ENCODE measurements at regions not wholly inside any gene's neighbourhood (a gene's known extent, or its start where the extent isn't known, plus 50 kb on each side); places are given as distances from the start of the nearest gene placed in this dataset.

DNA sequence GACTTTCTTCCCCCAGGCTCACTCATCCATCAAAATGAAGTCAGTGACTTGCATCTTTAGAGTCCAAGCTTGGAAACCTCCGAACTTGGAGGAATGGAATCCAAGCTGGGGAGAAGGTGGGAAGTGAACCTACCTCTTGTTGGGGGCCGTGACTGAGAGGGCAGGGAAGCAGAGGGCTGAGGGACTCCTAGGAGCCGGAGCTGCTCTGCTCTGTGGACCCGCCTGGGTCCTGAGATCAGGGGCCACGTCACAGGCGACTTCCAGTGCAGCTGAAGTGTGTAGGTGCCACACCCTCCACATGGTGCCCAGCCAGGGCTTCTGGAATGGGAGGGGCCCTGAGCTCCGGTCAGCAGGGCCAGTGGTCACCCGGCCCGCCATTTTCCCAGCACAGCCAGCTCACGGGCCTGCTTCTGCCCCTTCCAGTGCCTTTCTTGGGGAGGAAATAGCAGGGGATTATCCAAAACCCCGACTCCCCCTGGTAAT, 63.4 kb upstream of the OTOS start:
- H3K36me3 ChIP-seq (replicated peaks in 1 of 2; ENCODE audit: control insufficient read depth in 1 of 2, insufficient read depth in 2 of 2, low read length in 1 of 2) = no peaks in the 10 kb centered on the region
- no peak for DNase-seq
- WGBS (ENCODE audit: low lambda C conversion rate) = 35% methylated on average over 5 of the region's 11 CpGs
- no peak overlapping the region for H3K27ac ChIP-seq (ENCODE audit: low read depth in 2 of 2, low read length in 1 of 2)
- CTCF ChIA-PET = interaction anchor here (1.2 to 1.4 kb wide), 2 partner anchors 10 to 17 kb away, joined by 3 read pairs; no protein-coding TSS in a partner anchor
- H3K4me2 ChIP-seq = no peak overlapping the region
- H3K79me2 ChIP-seq (ENCODE audit: insufficient read depth) = no peaks in the 10 kb centered on the region
- H3K9ac ChIP-seq = no peak overlapping the region
- H3K9me2 ChIP-seq = no peaks in the 10 kb centered on the region
- H3F3A ChIP-seq (replicated peaks; ENCODE audit: insufficient read depth) = no peaks in the 10 kb centered on the region
- no peak overlapping the region for H2AFZ ChIP-seq (ENCODE audit: low read depth)
- POLR2A ChIA-PET = no interaction called here
- H4K20me1 ChIP-seq (ENCODE audit: insufficient read depth) = no peaks in the 10 kb centered on the region
- TF ChIP-seq TCF12 (IDR thresholded peaks at IDR 0.05) = no peak
- TF ChIP-seq MEF2A (IDR thresholded peaks at IDR 0.05; ENCODE audit: borderline replicate concordance, low read depth) = no peak
- no peak for TF ChIP-seq NFIC (IDR thresholded peaks at IDR 0.05; ENCODE audit: borderline replicate concordance)
- no peak for TF ChIP-seq GABPA (IDR thresholded peaks at IDR 0.05; ENCODE audit: low read depth)
- TF ChIP-seq, protein P1, sequence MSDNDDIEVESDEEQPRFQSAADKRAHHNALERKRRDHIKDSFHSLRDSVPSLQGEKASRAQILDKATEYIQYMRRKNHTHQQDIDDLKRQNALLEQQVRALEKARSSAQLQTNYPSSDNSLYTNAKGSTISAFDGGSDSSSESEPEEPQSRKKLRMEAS (IDR thresholded peaks at IDR 0.05; ENCODE audit: low read depth) = no peak
- TF ChIP-seq RCOR1 (IDR thresholded peaks at IDR 0.05; ENCODE audit: low read length) = no peak
- no peak for TF ChIP-seq YY1 (IDR thresholded peaks at IDR 0.05; ENCODE audit: low read depth)
- no peak for TF ChIP-seq FOSL2 (IDR thresholded peaks at IDR 0.05; ENCODE audit: borderline replicate concordance, low read depth)
- no peak for TF ChIP-seq JUND (IDR thresholded peaks at IDR 0.05)
- no peak overlapping the region for H3K4me3 ChIP-seq (ENCODE audit: low read depth in 2 of 2, low read length in 1 of 2)
- H3K9me3 ChIP-seq = no peaks in the 10 kb centered on the region
- H3K27me3 ChIP-seq (ENCODE audit: insufficient read depth) = no peaks in the 10 kb centered on the region
- no peaks in the 10 kb centered on the region; a peak in 1 of 4 replicates for H3K4me1 ChIP-seq (ENCODE audit: control insufficient read depth in 1 of 2, insufficient read depth in 2 of 2, low read depth in 1 of 2, low read length in 1 of 2)

DNA sequence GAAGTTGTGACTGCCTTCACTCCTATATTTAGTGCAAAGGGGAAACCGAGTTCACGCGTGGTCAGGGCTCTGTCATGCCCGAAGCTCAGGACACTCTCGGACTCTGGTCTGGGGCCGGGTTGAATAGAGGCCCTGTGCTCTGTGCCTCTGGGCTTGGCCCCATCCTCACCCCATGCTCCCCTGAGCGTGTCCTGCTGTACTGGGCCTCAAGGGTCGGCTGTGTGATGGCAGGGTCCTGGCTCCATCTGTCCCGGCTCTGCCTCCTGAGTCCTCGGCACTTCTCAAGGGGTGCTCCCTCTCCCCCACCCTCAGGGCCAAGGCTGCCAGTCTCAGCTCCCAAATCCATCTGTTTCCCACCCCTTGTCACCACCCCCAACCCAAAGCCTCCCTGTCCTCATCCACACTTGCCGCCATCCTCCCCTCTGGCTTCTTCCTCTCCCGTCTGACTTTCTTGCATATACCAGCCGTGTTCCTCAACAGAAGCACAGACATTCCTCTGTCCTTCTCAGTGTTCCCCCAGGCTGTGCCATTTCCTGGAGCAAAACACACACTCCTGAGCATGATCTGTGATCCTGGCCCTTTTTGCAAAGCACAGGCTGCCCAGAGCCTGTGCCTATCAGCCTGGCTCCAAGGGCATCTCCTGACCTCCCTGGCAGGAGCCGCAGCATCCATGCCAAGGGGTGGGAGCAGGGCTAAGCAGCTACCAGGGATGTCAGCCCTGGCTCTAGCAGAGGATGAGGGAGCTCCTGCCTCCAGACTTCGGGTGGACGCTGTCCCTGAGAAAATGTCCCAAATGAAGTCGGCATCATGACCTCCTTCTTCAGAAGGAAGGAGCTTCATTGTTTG, 64.2 kb upstream of the OTOS start:
- CTCF ChIA-PET = interaction anchor here (1.4 kb wide), 1 partner anchor 9 kb away, joined by 3 read pairs; no protein-coding TSS in a partner anchor

DNA sequence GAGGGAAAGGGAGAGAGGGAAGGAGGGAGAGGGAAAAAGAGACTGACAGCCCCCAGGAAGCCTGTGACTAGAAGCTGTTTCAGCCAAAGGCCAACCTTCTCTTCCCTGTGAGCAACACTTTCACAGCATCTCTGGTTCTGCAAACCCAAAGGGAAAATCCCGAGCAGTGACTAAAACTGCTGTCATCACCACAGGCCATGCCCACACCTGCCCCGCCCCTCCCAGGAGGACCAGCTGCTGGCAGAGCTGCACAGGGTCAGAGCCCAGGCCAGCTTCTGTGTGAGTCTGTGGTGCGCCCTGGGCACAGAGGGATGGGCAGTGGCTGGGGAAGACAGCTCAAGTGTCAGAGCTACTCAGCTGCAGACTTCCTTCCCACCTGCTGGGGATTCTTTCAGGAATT, 64.9 kb upstream of the OTOS start:
- no peak for DNase-seq
- no peaks in the 10 kb centered on the region for H3K79me2 ChIP-seq (ENCODE audit: insufficient read depth)
- H3K4me3 ChIP-seq (ENCODE audit: low read depth in 2 of 2, low read length in 1 of 2) = no peak overlapping the region
- no peaks in the 10 kb centered on the region for H3F3A ChIP-seq (replicated peaks; ENCODE audit: insufficient read depth)
- ChIA-PET CTCF (interaction anchor here (0.6 kb wide), 1 partner anchor 10 kb away, joined by 3 read pairs; no protein-coding TSS in a partner anchor), POLR2A (no interaction called here)
- H3K9me2 ChIP-seq = no peaks in the 10 kb centered on the region
- H2AFZ ChIP-seq (ENCODE audit: low read depth) = no peak overlapping the region
- no peaks in the 10 kb centered on the region for H3K27me3 ChIP-seq (ENCODE audit: insufficient read depth)
- H3K4me2 ChIP-seq = no peak overlapping the region
- no peaks in the 10 kb centered on the region for H3K36me3 ChIP-seq (replicated peaks in 1 of 2; ENCODE audit: control insufficient read depth in 1 of 2, insufficient read depth in 2 of 2, low read length in 1 of 2)
- H3K27ac ChIP-seq (ENCODE audit: low read depth in 2 of 2, low read length in 1 of 2) = no peak overlapping the region
- TF ChIP-seq, protein P2, sequence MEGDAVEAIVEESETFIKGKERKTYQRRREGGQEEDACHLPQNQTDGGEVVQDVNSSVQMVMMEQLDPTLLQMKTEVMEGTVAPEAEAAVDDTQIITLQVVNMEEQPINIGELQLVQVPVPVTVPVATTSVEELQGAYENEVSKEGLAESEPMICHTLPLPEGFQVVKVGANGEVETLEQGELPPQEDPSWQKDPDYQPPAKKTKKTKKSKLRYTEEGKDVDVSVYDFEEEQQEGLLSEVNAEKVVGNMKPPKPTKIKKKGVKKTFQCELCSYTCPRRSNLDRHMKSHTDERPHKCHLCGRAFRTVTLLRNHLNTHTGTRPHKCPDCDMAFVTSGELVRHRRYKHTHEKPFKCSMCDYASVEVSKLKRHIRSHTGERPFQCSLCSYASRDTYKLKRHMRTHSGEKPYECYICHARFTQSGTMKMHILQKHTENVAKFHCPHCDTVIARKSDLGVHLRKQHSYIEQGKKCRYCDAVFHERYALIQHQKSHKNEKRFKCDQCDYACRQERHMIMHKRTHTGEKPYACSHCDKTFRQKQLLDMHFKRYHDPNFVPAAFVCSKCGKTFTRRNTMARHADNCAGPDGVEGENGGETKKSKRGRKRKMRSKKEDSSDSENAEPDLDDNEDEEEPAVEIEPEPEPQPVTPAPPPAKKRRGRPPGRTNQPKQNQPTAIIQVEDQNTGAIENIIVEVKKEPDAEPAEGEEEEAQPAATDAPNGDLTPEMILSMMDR (IDR thresholded peaks at IDR 0.05) = no peak
- TF ChIP-seq TCF12 (IDR thresholded peaks at IDR 0.05) (no peak), RXRA (IDR thresholded peaks at IDR 0.05; ENCODE audit: borderline replicate concordance, low read depth) (no peak), RFX5 (IDR thresholded peaks at IDR 0.05; ENCODE audit: low read length) (no peak), RAD21 (IDR thresholded peaks at IDR 0.05; ENCODE audit: low read length) (no peak), FOXJ3 (CRISPR knock-in tag; IDR thresholded peaks at IDR 0.05) (no peak)
- TF ChIP-seq, protein P3, sequence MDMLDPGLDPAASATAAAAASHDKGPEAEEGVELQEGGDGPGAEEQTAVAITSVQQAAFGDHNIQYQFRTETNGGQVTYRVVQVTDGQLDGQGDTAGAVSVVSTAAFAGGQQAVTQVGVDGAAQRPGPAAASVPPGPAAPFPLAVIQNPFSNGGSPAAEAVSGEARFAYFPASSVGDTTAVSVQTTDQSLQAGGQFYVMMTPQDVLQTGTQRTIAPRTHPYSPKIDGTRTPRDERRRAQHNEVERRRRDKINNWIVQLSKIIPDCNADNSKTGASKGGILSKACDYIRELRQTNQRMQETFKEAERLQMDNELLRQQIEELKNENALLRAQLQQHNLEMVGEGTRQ (IDR thresholded peaks at IDR 0.05; ENCODE audit: borderline replicate concordance, low read depth, low read length) = no peak
- no peaks in the 10 kb centered on the region for H4K20me1 ChIP-seq (ENCODE audit: insufficient read depth)
- WGBS (ENCODE audit: low lambda C conversion rate) = 33% methylated on average over 1 of the region's 3 CpGs
- H3K9me3 ChIP-seq = no peaks in the 10 kb centered on the region
- H3K9ac ChIP-seq = no peak overlapping the region
- H3K4me1 ChIP-seq (ENCODE audit: control insufficient read depth in 1 of 2, insufficient read depth in 2 of 2, low read depth in 1 of 2, low read length in 1 of 2) = no peaks in the 10 kb centered on the region; a peak in 1 of 4 replicates

More for the DNA sequence above, 64.2 kb upstream of the OTOS start:
- H2AFZ ChIP-seq (ENCODE audit: low read depth) = no peak overlapping the region
- H3K9ac ChIP-seq = no peak overlapping the region
- H3K9me2 ChIP-seq = no peaks in the 10 kb centered on the region
- H3F3A ChIP-seq (replicated peaks; ENCODE audit: insufficient read depth) = no peaks in the 10 kb centered on the region
- no peak for TF ChIP-seq POLR2AphosphoS5 (IDR thresholded peaks at IDR 0.05; ENCODE audit: low read depth, low read length)
- no peak for TF ChIP-seq ELF1 (IDR thresholded peaks at IDR 0.05)
- H3K36me3 ChIP-seq (replicated peaks in 1 of 2; ENCODE audit: control insufficient read depth in 1 of 2, insufficient read depth in 2 of 2, low read length in 1 of 2) = no peaks in the 10 kb centered on the region
- no peaks in the 10 kb centered on the region for H3K27me3 ChIP-seq (ENCODE audit: insufficient read depth)
- no peaks in the 10 kb centered on the region for H3K79me2 ChIP-seq (ENCODE audit: insufficient read depth)
- H3K4me1 ChIP-seq (ENCODE audit: control insufficient read depth in 1 of 2, insufficient read depth in 2 of 2, low read depth in 1 of 2, low read length in 1 of 2) = no peaks in the 10 kb centered on the region; a peak in 1 of 4 replicates
- no peak overlapping the region for H3K4me2 ChIP-seq
- POLR2A ChIA-PET = no interaction called here
- H4K20me1 ChIP-seq (ENCODE audit: insufficient read depth) = no peaks in the 10 kb centered on the region
- no peak overlapping the region for H3K27ac ChIP-seq (ENCODE audit: low read depth in 2 of 2, low read length in 1 of 2)
- H3K4me3 ChIP-seq (ENCODE audit: low read depth in 2 of 2, low read length in 1 of 2) = no peak overlapping the region
- DNase-seq = no peak
- WGBS (ENCODE audit: low lambda C conversion rate) = 44% methylated on average over 13 of the region's 17 CpGs
- no peaks in the 10 kb centered on the region for H3K9me3 ChIP-seq

All from SK-N-SH (cell line).